Uterus (tissue), 3 donors: ENCODE measurements at regions not wholly inside any gene's neighbourhood (a gene's known extent, or its start where the extent isn't known, plus 50 kb on each side); places are given as distances from the start of the nearest gene placed in this dataset.

Source experiments
- DNase-seq, 2 donors: peaks; one replicate each; pipeline ENCODE4 v3.0.0-alpha.2; 2019 to 2020
- H3K27ac ChIP-seq, 2 donors: fragments of 200-600 bp; sonication (generic); 1 replicate in 1 of 2; 2 replicates in 1 of 2; pipeline ENCODE4 v1.5.1; 2016 to 2018
- H3K27me3 ChIP-seq, 2 donors: fragments of 200-600 bp; sonication (generic); one replicate each; pipeline ENCODE4 v1.5.1; 2018 to 2019; ENCODE audit warnings: control low read depth in 1 of 2
- H3K36me3 ChIP-seq, 2 donors: fragments of 200-600 bp; sonication (generic); one replicate each; pipeline ENCODE4 v1.5.1; 2019; ENCODE audit warnings: control low read depth in 1 of 2
- H3K4me1 ChIP-seq, 2 donors: fragments of 200-600 bp; sonication (generic); one replicate each; pipeline ENCODE4 v1.5.1; 2018 to 2019; ENCODE audit warnings: control low read depth in 1 of 2
- H3K4me3 ChIP-seq, 2 donors: fragments of 200-600 bp; sonication (generic); 1 replicate in 1 of 2; 2 replicates in 1 of 2; pipeline ENCODE4 v1.5.1; 2018 to 2019; ENCODE audit warnings: mild to moderate bottlenecking in 1 of 2
- H3K9me3 ChIP-seq, 2 donors: fragments of 200-600 bp; sonication (generic); one replicate each; pipeline ENCODE4 v1.5.1; 2019; ENCODE audit warnings: control low read depth in 1 of 2
- CTCF ChIP-seq, 4 experiments: fragments of 200-600 bp in 2 of 4; fragments of 450-650 bp in 2 of 4; sonication (generic) in 2 of 4; IDR thresholded peaks; one replicate each; pipeline ENCODE4 v1.5.1; 2016 to 2019; ENCODE audit warnings: antibody characterized with exemption in 4 of 4, mild to moderate bottlenecking in 2 of 4, moderate library complexity in 1 of 4
- POLR2A ChIP-seq, 2 donors: fragments of 450-650 bp; IDR thresholded peaks; one replicate each; pipeline ENCODE4 v1.6.1; 2016; ENCODE audit warnings: antibody characterized with exemption in 2 of 2, mild to moderate bottlenecking in 1 of 2, moderate library complexity in 1 of 2
- intact Hi-C: fragments of 100-400 bp; cut with DNase I; formaldehyde crosslinking; loops from one replicate; pipeline ENCODE4 v1.15.1; 2023; ENCODE audit warnings: low total_unique reads
- donor health status: DM: yes; HTN: yes; CAD: no.

- Histone ChIP-seq H3K9me3 (no peaks in the 10 kb centered on the region), H3K4me1 (no peaks in the 10 kb centered on the region), H3K36me3 (no peaks in the 10 kb centered on the region), H3K27me3 (no peaks in the 10 kb centered on the region), H3K27ac (no peak overlapping the region), H3K4me3 (no peak overlapping the region)
- DNase-seq, result no peak
- TF ChIP-seq POLR2A (IDR thresholded peaks at IDR 0.05) (no peak), CTCF (IDR thresholded peaks at IDR 0.05) (no peak)
- intact Hi-C loops, result no loop called here
Observed at GRCh38 chr12:77642246-77642645, 188.4 kb upstream of the NAV3 start.

- Histone ChIP-seq H3K36me3 (no peaks in the 10 kb centered on the region), H3K27ac (no peak overlapping the region), H3K27me3 (no peaks in the 10 kb centered on the region), H3K4me3 (no peak overlapping the region), H3K9me3 (no peaks in the 10 kb centered on the region), H3K4me1 (no peaks in the 10 kb centered on the region)
- intact Hi-C loops, result no loop called here
- no peak for TF ChIP-seq POLR2A (IDR thresholded peaks at IDR 0.05)
- TF ChIP-seq CTCF (IDR thresholded peaks at IDR 0.05), result no peak
- DNase-seq, result no peak
Observed at GRCh38 chr12:77640356-77640755, 190.3 kb upstream of the NAV3 start.

- DNase-seq, result no peak
- intact Hi-C loops, result no loop called here
- no peaks in the 10 kb centered on the region for H3K4me1 ChIP-seq
- H3K4me3 ChIP-seq, result no peak overlapping the region
- TF ChIP-seq POLR2A (IDR thresholded peaks at IDR 0.05) (no peak), CTCF (IDR thresholded peaks at IDR 0.05) (no peak)
- peaks cover 0 to 5% of the 10 kb centered on the region in 2 donors for H3K9me3 ChIP-seq
- no peaks in the 10 kb centered on the region for H3K36me3 ChIP-seq
- no peak overlapping the region for H3K27ac ChIP-seq
- H3K27me3 ChIP-seq, result no peaks in the 10 kb centered on the region
Observed at GRCh38 chr12:77630790-77631445, 199.8 kb upstream of the NAV3 start.

GRCh38 chr12:77630344-77630743 lies 200.3 kb upstream of the NAV3 start:
- no peaks in the 10 kb centered on the region for H3K4me1 ChIP-seq
- no peak for DNase-seq
- no peak overlapping the region for H3K4me3 ChIP-seq
- no peaks in the 10 kb centered on the region for H3K36me3 ChIP-seq
- intact Hi-C loops, result no loop called here
- no peak overlapping the region for H3K27ac ChIP-seq
- H3K27me3 ChIP-seq, result no peaks in the 10 kb centered on the region
- TF ChIP-seq CTCF (IDR thresholded peaks at IDR 0.05), result no peak
- TF ChIP-seq POLR2A (IDR thresholded peaks at IDR 0.05), result no peak
- peaks cover 0 to 5% of the 10 kb centered on the region in 2 donors for H3K9me3 ChIP-seq

GRCh38 chr12:77629141-77629540 lies 201.6 kb upstream of the NAV3 start:
- TF ChIP-seq POLR2A (IDR thresholded peaks at IDR 0.05) (no peak), CTCF (IDR thresholded peaks at IDR 0.05) (no peak)
- intact Hi-C loops, result no loop called here
- H3K4me3 ChIP-seq, result no peak overlapping the region
- H3K27me3 ChIP-seq, result no peaks in the 10 kb centered on the region
- H3K27ac ChIP-seq, result no peak overlapping the region
- no peaks in the 10 kb centered on the region for H3K36me3 ChIP-seq
- DNase-seq, result no peak
- no peaks in the 10 kb centered on the region for H3K4me1 ChIP-seq
- H3K9me3 ChIP-seq, result peaks cover 0 to 5% of the 10 kb centered on the region in 2 donors
